ENCODE measurements at regions not wholly inside any gene's neighbourhood (a gene's known extent, or its start where the extent isn't known, plus 50 kb on each side); places are given as distances from the start of the nearest gene placed in this dataset.

DNA sequence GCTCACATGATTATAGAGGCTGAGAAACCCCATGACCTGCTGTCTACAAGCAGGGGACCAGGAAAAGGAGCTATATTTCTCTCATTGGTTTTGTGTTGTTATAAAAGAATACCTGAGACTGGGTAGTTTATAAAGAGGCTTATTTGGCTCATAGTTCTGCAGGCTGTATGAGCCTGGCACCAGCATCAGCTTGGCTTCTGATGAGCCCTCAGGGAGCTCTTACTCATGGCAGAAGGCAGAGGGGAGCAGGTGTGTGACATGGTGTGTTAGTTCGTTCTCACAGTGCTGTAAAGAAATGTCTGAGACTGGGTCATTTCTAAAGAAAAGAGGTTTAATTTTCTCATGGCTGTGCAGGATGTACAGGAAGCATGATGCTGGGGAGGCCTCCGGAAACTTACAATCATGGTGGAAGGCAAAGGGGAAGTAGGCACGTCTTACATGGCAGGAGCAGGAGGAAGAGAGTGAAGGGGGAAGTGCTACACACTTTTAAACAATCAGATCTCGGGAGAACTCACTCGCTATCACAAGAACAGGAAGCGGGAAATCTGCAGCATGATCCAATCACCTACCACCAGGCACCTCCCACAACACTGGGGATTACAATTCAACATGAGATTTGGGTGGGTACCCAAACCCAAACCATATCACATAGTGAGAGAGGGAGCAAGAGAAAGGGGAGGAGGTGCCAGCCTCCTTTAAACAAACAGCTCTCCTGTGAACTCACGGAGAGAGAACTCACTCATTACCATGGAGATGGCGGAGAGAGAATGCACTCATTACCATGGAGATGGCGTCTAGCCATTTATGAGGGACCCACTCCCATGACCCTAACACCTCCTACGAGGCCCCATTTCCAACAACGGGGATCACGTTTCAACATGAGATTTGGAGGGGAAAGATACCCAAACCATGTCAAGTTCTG is 133.4 kb downstream of the JCAD start:
- DNase-seq (ENCODE audit: low spot score) = no peak

- no peak for DNase-seq (ENCODE audit: low spot score)
These were observed 134.9 kb downstream of the JCAD start for GRCh38 chr10:29924436-29924835.

DNA sequence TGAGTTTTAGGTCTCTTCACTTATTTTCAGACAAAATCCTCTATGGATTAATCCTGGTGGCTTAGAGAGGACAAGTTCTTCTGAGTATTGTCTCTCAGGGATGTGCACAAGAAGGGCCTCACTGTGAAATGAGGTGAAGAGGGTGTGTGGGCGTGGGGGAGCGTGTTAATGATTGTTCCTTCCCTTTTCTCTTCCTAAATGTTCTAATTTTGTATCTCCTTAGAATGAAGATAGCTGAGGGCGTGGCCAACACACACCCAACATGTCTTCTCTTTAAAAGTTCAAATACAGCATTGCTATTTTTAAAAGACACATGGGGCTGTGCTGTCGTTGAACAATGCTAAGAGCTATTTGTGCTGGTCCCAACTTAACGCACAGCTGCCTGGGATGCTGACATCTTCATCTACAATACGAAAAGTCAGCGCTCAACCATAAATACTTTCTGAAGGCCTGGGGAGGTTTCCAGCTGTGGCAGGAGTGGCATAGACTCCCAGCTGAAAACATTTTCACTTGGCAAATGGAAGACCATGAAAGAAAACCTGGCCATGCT is 135.9 kb downstream of the JCAD start:
- no peak for DNase-seq (ENCODE audit: low spot score)

DNA sequence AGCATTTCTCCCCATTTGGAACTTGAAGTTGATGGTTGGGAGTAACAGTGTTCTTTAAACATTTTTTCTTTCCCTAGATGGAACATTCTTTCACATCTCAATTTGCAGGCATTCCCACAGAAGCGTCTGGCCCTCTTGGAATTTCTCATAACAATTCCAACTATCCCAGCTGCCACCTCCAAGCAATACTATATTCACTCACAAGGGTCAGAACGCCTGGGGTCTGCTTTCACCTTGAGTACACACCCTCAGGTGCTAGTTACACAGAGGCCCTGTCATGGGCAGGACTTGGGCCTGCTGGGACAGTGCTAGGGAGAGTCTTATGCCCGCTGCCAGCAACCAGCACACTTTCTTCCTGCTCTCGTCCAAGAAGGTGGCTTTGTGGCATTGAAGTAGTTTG is 136.5 kb downstream of the JCAD start:
- DNase-seq (ENCODE audit: low spot score) = no peak

- DNase-seq (ENCODE audit: low spot score) = no peak
These were observed 137.2 kb downstream of the JCAD start for GRCh38 chr10:29922226-29922625.

- DNase-seq (ENCODE audit: low spot score) = no peak
These were observed 138.3 kb downstream of the JCAD start for GRCh38 chr10:29921071-29921446.

GRCh38 chr10:29920408-29921070 is 138.8 kb downstream of the JCAD start:
- DNase-seq (ENCODE audit: low spot score) = no peak

DNA sequence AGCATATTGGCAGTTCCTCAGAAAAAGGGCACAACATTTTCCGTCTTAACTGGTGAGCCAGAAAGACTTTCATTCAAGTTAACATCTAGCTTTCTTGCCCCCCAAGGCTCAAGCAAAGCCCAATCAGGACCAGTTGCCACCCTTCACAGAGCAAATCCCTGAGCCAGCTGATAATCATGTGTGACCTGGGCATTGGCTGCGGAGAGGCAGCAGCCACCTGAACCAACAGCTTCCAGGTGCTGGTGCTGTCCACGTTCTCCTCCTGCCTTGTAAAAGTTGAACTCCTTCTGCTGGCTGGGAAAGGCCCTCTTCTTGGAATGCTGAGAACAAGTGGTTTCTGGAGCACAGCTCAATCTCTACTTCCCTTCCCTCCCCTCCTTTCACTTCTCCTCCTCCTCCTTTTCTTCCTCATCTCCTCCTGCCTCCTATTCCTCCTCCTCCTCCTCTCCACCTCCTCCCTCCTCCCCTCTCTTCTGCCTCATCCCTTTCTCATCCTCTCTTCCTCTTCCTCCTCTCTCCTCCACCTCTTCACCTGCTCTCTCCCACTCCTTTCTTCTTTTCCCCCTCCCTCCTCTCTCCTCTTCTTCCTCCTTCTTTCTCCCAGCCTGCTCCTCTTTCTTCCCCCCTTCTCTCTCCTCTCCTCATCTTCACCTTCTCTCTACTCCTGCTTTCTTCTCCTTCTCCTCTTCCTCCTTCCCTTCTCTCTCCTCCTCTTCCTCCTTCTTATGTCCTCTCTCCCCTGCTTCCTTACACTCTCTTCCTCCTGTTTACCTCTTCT is 140.6 kb downstream of the JCAD start:
- DNase-seq (ENCODE audit: low spot score) = no peak

GRCh38 chr10:29917311-29917710 is 142.1 kb downstream of the JCAD start:
- no peak for DNase-seq (ENCODE audit: low spot score)

DNA sequence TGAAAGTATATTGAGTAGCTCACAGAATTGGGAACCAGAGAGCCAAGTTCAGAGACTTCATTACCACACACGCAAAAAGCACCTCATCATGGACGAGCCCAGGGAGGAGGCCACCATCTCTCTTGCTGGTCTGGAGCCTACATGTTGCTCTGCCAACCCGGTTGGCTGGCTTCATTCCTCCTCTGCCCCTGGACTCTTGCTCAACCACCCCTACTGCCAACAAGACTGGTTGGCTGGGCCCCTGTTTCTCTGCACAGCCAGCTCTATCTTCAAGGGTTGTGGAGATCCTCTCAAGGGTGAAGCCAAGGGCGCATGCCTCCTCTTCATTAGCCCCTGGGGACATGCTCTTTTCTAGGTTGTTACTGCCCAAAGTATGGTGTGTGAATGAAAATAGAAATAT is 142.7 kb downstream of the JCAD start:
- DNase-seq (ENCODE audit: low spot score) = no peak

- no peak for DNase-seq (ENCODE audit: low spot score)
These were observed 144.2 kb downstream of the JCAD start for GRCh38 chr10:29914986-29915785.

DNA sequence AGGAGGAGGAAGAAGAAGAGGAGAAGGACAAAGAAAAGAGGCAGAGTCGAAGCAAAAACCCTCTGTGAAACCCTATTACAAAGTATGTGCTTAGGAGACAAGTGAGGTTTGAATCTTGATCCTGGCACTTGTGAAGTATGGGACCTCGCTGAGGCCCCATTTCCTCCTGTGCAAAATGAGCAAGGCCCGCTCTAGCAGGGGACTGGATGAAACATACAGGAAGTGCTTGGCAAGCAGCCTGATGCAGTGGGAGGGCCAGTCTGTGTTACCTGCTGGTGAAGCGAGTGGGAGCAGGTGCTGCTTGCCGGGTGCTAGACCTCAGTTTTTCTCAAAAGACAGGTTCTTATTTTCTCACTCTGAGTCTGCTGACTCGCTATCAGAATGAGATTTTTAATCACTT is 150.4 kb downstream of the JCAD start:
- DNase-seq (ENCODE audit: low spot score) = no peak

- no peak for DNase-seq (ENCODE audit: low spot score)
These were observed 158.5 kb downstream of the JCAD start for GRCh38 chr10:29900865-29901264.

- DNase-seq (ENCODE audit: low spot score) = no peak
These were observed 161.2 kb downstream of the JCAD start for GRCh38 chr10:29897999-29898716.

- DNase-seq (ENCODE audit: low spot score) = no peak
These were observed 162.0 kb downstream of the JCAD start for GRCh38 chr10:29897430-29897829.

GRCh38 chr10:29896053-29896452 is 163.3 kb downstream of the JCAD start:
- no peak for DNase-seq (ENCODE audit: low spot score)

GRCh38 chr10:29895456-29895855 is 163.9 kb downstream of the JCAD start:
- no peak for DNase-seq (ENCODE audit: low spot score)

- DNase-seq (ENCODE audit: low spot score) = no peak
These were observed 171.1 kb downstream of the JCAD start for GRCh38 chr10:29888321-29888720.

- DNase-seq (ENCODE audit: low spot score) = no peak
These were observed 173.1 kb downstream of the JCAD start for GRCh38 chr10:29886299-29886698.

DNA sequence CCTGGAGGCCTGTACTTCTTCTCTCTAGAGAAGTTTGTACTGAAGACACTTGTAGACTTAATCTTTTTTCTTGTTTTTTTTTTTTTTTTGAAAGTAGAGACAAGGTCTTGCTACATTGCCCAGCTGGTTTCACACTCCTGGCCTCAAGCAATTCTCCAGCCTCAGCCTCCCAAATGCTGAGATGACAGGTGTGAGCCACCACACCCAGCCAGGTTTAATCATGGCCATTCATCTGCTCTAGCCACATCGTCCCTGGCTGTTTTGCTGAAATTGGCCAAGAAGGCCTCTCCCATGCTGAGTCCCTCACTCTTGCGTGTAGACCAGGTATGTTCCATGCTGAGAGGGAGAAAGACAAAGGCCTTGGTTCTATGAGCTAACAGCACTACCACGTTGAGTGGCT is 176.2 kb downstream of the JCAD start:
- no peak for DNase-seq (ENCODE audit: low spot score)

- no peak for DNase-seq (ENCODE audit: low spot score)
These were observed 176.6 kb downstream of the JCAD start for GRCh38 chr10:29882766-29883165.
